Lower lobe of right lung (tissue), 2 donors: ENCODE measurements at regions not wholly inside any gene's neighbourhood (a gene's known extent, or its start where the extent isn't known, plus 50 kb on each side); places are given as distances from the start of the nearest gene placed in this dataset.

ENCODE experiments used
- ATAC-seq, 2 donors: fragments of 200-7000 bp; cut with Tn5 transposase; one replicate each; pipeline ENCODE4 v1.9.1; 2020 to 2022; ENCODE audit warnings: mild to moderate bottlenecking in 2 of 2, moderate library complexity in 2 of 2
- DNase-seq: peaks from one replicate; pipeline ENCODE4 v3.0.0-alpha.2; 2020
- H3K27ac ChIP-seq: fragments of 200-600 bp; one replicate; pipeline ENCODE4 v1.8.0; 2022
- H3K27me3 ChIP-seq: fragments of 200-600 bp; one replicate; pipeline ENCODE4 v1.8.0; 2022; ENCODE audit warnings: low read depth
- H3K36me3 ChIP-seq: fragments of 200-600 bp; one replicate; pipeline ENCODE4 v1.8.0; 2022; ENCODE audit warnings: mild to moderate bottlenecking
- H3K4me1 ChIP-seq: fragments of 200-600 bp; one replicate; pipeline ENCODE4 v1.8.0; 2022
- H3K4me3 ChIP-seq: fragments of 200-600 bp; one replicate; pipeline ENCODE4 v1.8.0; 2022; ENCODE audit warnings: mild to moderate bottlenecking
- H3K9me3 ChIP-seq: fragments of 200-600 bp; one replicate; pipeline ENCODE4 v1.8.0; 2022
- CTCF ChIP-seq: fragments of 200-600 bp; IDR thresholded peaks from one replicate; pipeline ENCODE4 v1.8.0; 2022; ENCODE audit warnings: antibody characterized with exemption, mild to moderate bottlenecking
- intact Hi-C: fragments of 100-400 bp; cut with DNase I; formaldehyde crosslinking; loops from one replicate; pipeline ENCODE4 v1.11.0; 2022
- donor health status: DM: no; HTN: yes; CAD: no; lungs with severe emphysema.

GRCh38 chr1:98045211-98045766 lies 124.5 kb upstream of the DPYD start:
- no peak for DNase-seq
- peaks cover 73% of the 10 kb centered on the region for H3K27me3 ChIP-seq
- no peak overlapping the region for H3K27ac ChIP-seq
- peaks cover 20% of the 10 kb centered on the region for H3K4me1 ChIP-seq
- no peaks in the 10 kb centered on the region for H3K36me3 ChIP-seq
- H3K4me3 ChIP-seq, result peak overlapping the region; percentile 47
- intact Hi-C loops, result no loop called here
- ATAC-seq, result peak; percentile 13 to 26
- no peaks in the 10 kb centered on the region for H3K9me3 ChIP-seq
- TF ChIP-seq CTCF, result no peak

GRCh38 chr1:98044766-98045165 lies 123.9 kb upstream of the DPYD start:
- Histone ChIP-seq H3K4me3 (peak overlapping the region; percentile 47), H3K27me3 (peaks cover 68% of the 10 kb centered on the region), H3K9me3 (no peaks in the 10 kb centered on the region), H3K27ac (no peak overlapping the region), H3K36me3 (no peaks in the 10 kb centered on the region), H3K4me1 (peaks cover 20% of the 10 kb centered on the region)
- ATAC-seq (peak in 1 of 2 donors; percentile 22), DNase-seq (no peak)
- intact Hi-C loops, result no loop called here
- TF ChIP-seq CTCF, result no peak

- TF ChIP-seq CTCF, result no peak
- Histone ChIP-seq H3K9me3 (no peaks in the 10 kb centered on the region), H3K36me3 (no peaks in the 10 kb centered on the region), H3K27ac (no peak overlapping the region), H3K4me3 (no peak overlapping the region), H3K27me3 (peaks cover 62% of the 10 kb centered on the region), H3K4me1 (peaks cover 20% of the 10 kb centered on the region)
- no peak for ATAC-seq
- DNase-seq, result no peak
- intact Hi-C loops, result no loop called here
Measured at GRCh38 chr1:98044071-98044697, 123.3 kb upstream of the DPYD start.

GRCh38 chr1:98035602-98036002 lies 114.8 kb upstream of the DPYD start:
- DNase-seq, result no peak
- ATAC-seq, result no peak
- Histone ChIP-seq H3K4me3 (no peak overlapping the region), H3K36me3 (no peaks in the 10 kb centered on the region), H3K27me3 (peaks cover 4% of the 10 kb centered on the region), H3K9me3 (no peaks in the 10 kb centered on the region), H3K27ac (no peak overlapping the region), H3K4me1 (no peaks in the 10 kb centered on the region)
- no peak for TF ChIP-seq CTCF
- intact Hi-C loops, result no loop called here

GRCh38 chr1:98034505-98034904 lies 113.7 kb upstream of the DPYD start:
- DNase-seq (no peak), ATAC-seq (no peak)
- H3K9me3 ChIP-seq, result no peaks in the 10 kb centered on the region
- H3K4me3 ChIP-seq, result no peak overlapping the region
- intact Hi-C loops, result no loop called here
- no peak for TF ChIP-seq CTCF
- no peaks in the 10 kb centered on the region for H3K4me1 ChIP-seq
- H3K27me3 ChIP-seq, result peaks cover 4% of the 10 kb centered on the region
- H3K27ac ChIP-seq, result no peak overlapping the region
- no peaks in the 10 kb centered on the region for H3K36me3 ChIP-seq
